Endodermal cell (in vitro differentiated cells): ENCODE measurements at regions not wholly inside any gene's neighbourhood (a gene's known extent, or its start where the extent isn't known, plus 50 kb on each side); places are given as distances from the start of the nearest gene placed in this dataset.

ENCODE experiments used
- DNase-seq: peaks from one replicate; pipeline ENCODE4 v3.0.0-alpha.2; 2017
- H3K27ac ChIP-seq: 2 replicates; pipeline ENCODE4 v1.5.1; 2013; ENCODE audit warnings: mild to moderate bottlenecking, low read depth, low read length, moderate library complexity
- H3K27me3 ChIP-seq: 2 replicates; pipeline ENCODE4 v1.6.1; 2013; ENCODE audit warnings: mild to moderate bottlenecking, low read length, moderate library complexity; ENCODE audit not compliant: insufficient read depth, control insufficient read depth, poor library complexity, severe bottlenecking
- H3K36me3 ChIP-seq: 2 replicates; pipeline ENCODE4 v1.7.0; 2013; ENCODE audit warnings: mild to moderate bottlenecking, low read length, moderate library complexity; ENCODE audit not compliant: control insufficient read depth, insufficient read depth
- H3K4me1 ChIP-seq: one replicate; pipeline ENCODE4 v1.7.0; 2013; ENCODE audit warnings: low read length; ENCODE audit not compliant: control insufficient read depth, insufficient read depth
- H3K4me3 ChIP-seq: 2 replicates; pipeline ENCODE4 v1.5.1; 2013; ENCODE audit warnings: mild to moderate bottlenecking, low read length, moderate library complexity
- H3K9ac ChIP-seq: 2 replicates; pipeline ENCODE4 v1.6.1; 2013; ENCODE audit warnings: mild to moderate bottlenecking, low read length, moderate library complexity; ENCODE audit not compliant: poor library complexity, severe bottlenecking; ENCODE audit errors: extremely low read depth
- H3K9me3 ChIP-seq: 2 replicates; pipeline ENCODE4 v1.6.1; 2013; ENCODE audit warnings: mild to moderate bottlenecking, low read length, moderate library complexity; ENCODE audit not compliant: control insufficient read depth
- H3K27ac Mint-ChIP-seq: 2 replicates; pipeline ENCODE4 v1.8.0; 2020; ENCODE audit warnings: mixed read lengths
- H3K27me3 Mint-ChIP-seq: 2 replicates; pipeline ENCODE4 v1.8.0; 2021; ENCODE audit warnings: mild to moderate bottlenecking, mixed read lengths; ENCODE audit not compliant: insufficient read depth
- H3K36me3 Mint-ChIP-seq: 2 replicates; pipeline ENCODE4 v1.8.0; 2020; ENCODE audit warnings: low read depth, mixed read lengths
- H3K4me1 Mint-ChIP-seq: 2 replicates; pipeline ENCODE4 v1.8.0; 2020; ENCODE audit warnings: mixed read lengths
- H3K4me3 Mint-ChIP-seq: 2 replicates; pipeline ENCODE4 v1.8.0; 2020; ENCODE audit warnings: mild to moderate bottlenecking, moderate library complexity, mixed read lengths
- H3K9me3 Mint-ChIP-seq: 2 replicates; pipeline ENCODE4 v1.8.0; 2020; ENCODE audit warnings: mild to moderate bottlenecking, mixed read lengths
- CTCF ChIP-seq: fragments of 200-600 bp; sonication (generic); conservative IDR thresholded peaks from 2 replicates; pipeline ENCODE4 v1.5.0; 2021; ENCODE audit warnings: antibody characterized with exemption, mild to moderate bottlenecking
- WGBS, 2 experiments: methylation state at CpG; one replicate each; pipeline versions ENCODE4 v1.1.5 to v1.1.7; 2013; ENCODE audit warnings: missing lambda C conversion rate in 2 of 2, mixed read lengths in 1 of 2; ENCODE audit not compliant: insufficient coverage in 1 of 2, insufficient read length in 1 of 2; 5-methylcytosine and 5-hydroxymethylcytosine counted together

GRCh38 chr1:48105165-48105564 is 108.0 kb upstream of the TRABD2B start:
- peaks cover 15% of the 10 kb centered on the region for H3K9me3 Mint-ChIP-seq
- peak; percentile 67 for TF ChIP-seq CTCF

GRCh38 chr1:48103495-48103894 is 106.3 kb upstream of the TRABD2B start:
- no peak overlapping the region for H3K4me3 ChIP-seq
- H3K27me3 ChIP-seq, result no peaks in the 10 kb centered on the region
- Mint-ChIP-seq H3K36me3 (peaks cover 21% of the 10 kb centered on the region), H3K27me3 (peaks cover 7% of the 10 kb centered on the region), H3K9me3 (peaks cover 15% of the 10 kb centered on the region), H3K4me1 (peaks cover 15% of the 10 kb centered on the region), H3K4me3 (no peak overlapping the region), H3K27ac (no peak overlapping the region)
- no peak for DNase-seq
- no peak for TF ChIP-seq CTCF
- H3K4me1 ChIP-seq, result no peaks in the 10 kb centered on the region
- no peak overlapping the region for H3K9ac ChIP-seq
- peaks cover 20% of the 10 kb centered on the region for H3K9me3 ChIP-seq
- WGBS, 2 experiments, result 86 to 93% methylated on average over 1 to 6 of the region's 6 CpGs
- H3K36me3 ChIP-seq, result no peaks in the 10 kb centered on the region
- H3K27ac ChIP-seq, result no peak overlapping the region

More at GRCh38 chr1:48105165-48105564, 108.0 kb upstream of the TRABD2B start:
- H3K27ac ChIP-seq, result no peak overlapping the region
- Mint-ChIP-seq H3K4me3 (no peak overlapping the region), H3K36me3 (peaks cover 21% of the 10 kb centered on the region), H3K27me3 (peaks cover 7% of the 10 kb centered on the region), H3K27ac (no peak overlapping the region), H3K4me1 (peaks cover 5% of the 10 kb centered on the region)
- peaks cover 18% of the 10 kb centered on the region for H3K9me3 ChIP-seq
- H3K27me3 ChIP-seq, result no peaks in the 10 kb centered on the region
- no peak overlapping the region for H3K9ac ChIP-seq
- no peak overlapping the region for H3K4me3 ChIP-seq
- H3K36me3 ChIP-seq, result no peaks in the 10 kb centered on the region
- WGBS, 2 experiments, result 89 to 100% methylated on average over 1 to 3 of the region's 3 CpGs
- no peaks in the 10 kb centered on the region for H3K4me1 ChIP-seq
- no peak for DNase-seq

DNA sequence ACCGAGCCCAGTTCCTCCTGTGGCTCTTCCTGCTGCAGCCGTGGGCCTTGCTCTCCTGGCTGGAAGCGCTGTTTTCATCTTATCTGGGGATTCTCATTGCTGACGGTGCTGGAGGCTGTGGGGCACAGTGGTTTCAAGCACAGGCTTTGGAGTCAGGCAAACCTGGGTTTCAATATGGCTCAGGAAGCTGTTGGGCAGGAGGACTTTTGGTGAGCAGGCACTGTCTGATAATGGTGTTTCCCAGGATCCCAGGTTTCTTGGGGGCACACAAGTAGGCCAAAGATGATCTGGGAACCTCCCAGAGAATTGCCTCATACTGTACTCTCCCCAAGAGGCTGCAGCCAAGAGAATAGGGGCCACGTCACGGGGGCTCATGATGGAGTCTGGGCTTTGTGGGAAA is 105.6 kb upstream of the TRABD2B start:
- Mint-ChIP-seq H3K9me3 (peaks cover 15% of the 10 kb centered on the region), H3K4me3 (no peak overlapping the region), H3K36me3 (peaks cover 20% of the 10 kb centered on the region), H3K27ac (no peak overlapping the region), H3K27me3 (peaks cover 9% of the 10 kb centered on the region), H3K4me1 (peaks cover 17% of the 10 kb centered on the region)
- Histone ChIP-seq H3K9ac (no peak overlapping the region), H3K27me3 (peaks cover 4% of the 10 kb centered on the region), H3K4me3 (no peak overlapping the region), H3K27ac (no peak overlapping the region), H3K4me1 (no peaks in the 10 kb centered on the region), H3K9me3 (peaks cover 20% of the 10 kb centered on the region), H3K36me3 (no peaks in the 10 kb centered on the region)
- WGBS, 2 experiments, result 80 to 92% methylated on average over 3 to 6 of the region's 6 CpGs
- TF ChIP-seq CTCF, result no peak
- DNase-seq, result no peak
